GM18499 (cell line): ENCODE measurements at regions not wholly inside any gene's neighbourhood (a gene's known extent, or its start where the extent isn't known, plus 50 kb on each side); places are given as distances from the start of the nearest gene placed in this dataset.
A peak's percentile ranks its signal among the peaks of the same experiment; 100 is the strongest.
"Not testable (repeated sequence)": the region's sequence is repeated elsewhere in the genome, so short reads cannot be mapped to it uniquely, and the experiment has no call there.

Source experiments
- ATAC-seq: cut with Tn5 transposase; IDR thresholded peaks from one replicate; pipeline ENCODE4 v1.9.1; 2021; ENCODE audit warnings: moderate number of reproducible peaks; ENCODE audit not compliant: insufficient read depth, unreplicated experiment

DNA sequence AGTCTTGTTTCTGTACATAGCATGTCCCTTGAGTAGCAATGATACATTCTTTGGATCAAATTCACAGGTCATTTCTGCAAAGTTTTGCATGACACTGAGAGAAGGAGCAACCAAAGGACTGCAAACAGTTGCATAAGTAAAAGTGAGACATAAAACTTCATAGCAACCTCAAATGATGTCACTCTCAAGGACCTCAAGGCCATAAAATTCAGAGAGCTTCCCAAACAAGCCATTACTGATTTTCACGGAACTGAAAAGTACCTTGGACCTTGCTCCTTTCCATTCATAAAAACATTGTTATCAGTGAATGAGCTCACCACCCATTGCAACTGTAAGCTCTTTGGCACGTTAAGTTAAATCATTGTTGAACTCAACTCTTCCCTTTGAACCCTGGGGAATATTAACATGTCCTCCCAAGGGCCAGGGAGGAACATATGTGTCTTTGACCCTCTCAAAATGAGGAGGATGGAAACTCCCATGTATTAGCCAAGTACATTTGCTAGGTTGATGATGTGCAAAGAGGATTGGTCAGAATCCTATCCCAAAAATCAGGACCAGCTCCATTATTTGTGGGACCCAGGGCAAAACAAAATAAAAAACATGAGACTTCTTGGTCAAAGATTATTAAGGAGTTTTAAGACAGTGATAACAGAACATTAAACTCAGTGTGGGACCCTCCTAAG, 275.0 kb upstream of the DYNLRB2 start:
- no peak for ATAC-seq

DNA sequence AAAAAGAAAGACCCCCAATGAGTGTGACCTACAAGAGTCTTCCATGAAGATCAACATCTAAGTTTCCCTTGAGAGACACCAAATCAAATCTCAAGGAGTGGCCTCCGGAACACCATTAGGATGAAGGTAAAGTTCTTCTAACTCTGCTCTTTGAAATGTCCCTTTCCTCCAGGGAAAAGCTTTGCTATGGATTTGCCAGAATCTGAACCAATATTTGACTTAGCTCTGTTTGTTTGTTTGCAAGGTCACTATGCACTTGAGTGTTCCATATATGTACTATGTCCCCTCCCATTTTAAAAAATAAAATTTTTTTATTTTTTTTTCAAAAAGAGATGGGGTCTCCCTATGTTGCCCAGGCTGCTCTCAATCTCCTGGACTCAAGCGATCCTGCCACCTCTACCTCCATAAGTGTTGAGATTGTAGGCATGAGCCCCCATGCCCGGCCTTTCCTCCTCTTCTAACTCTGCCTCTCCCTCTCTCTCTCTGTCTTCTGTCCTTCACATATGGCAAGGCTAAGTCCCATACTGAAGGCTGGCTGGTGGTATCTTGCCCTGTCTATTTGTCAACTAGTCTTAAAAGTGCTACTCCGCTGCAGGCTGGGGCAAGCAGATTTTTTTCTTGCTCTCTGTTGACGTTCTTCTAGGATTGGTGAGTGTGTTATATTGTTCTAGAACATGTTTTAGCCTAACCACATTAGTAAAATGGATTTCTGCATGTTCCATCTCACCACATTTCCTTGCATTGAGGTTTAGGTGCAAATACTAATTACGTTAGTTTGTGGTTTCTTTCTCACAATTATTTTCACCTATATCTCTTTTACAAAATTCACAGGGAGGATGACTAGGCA, 276.7 kb upstream of the DYNLRB2 start:
- ATAC-seq = no peak

DNA sequence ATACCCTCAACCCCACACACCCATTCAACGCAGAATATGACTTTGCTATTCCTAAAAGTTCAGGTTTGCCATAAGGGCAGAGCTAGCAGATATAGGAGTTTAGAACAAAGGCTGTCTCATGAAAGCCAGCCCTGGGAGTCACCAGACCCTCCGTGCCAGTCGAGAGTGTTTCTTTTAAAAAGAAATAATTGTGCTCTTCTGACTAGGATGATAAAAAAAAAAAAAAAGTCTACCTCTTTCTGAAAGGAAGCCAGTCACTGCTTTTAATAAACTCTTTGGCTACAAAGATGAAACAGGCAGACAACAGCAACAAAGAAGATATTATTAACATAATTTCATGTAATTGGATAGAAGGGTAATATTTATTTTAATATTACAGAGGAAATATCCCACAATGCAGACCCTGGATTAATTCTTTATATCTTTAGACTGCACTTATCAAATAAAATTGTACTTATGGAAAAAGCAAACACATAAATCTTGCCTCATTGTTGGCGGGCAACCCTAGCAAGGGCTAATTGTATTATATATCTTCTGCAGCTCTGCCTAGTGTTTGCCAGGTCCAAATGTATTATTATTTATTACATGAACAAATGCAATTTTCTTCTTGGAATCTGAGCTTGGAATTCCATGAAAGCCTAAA, 277.5 kb upstream of the DYNLRB2 start:
- ATAC-seq = no peak

DNA sequence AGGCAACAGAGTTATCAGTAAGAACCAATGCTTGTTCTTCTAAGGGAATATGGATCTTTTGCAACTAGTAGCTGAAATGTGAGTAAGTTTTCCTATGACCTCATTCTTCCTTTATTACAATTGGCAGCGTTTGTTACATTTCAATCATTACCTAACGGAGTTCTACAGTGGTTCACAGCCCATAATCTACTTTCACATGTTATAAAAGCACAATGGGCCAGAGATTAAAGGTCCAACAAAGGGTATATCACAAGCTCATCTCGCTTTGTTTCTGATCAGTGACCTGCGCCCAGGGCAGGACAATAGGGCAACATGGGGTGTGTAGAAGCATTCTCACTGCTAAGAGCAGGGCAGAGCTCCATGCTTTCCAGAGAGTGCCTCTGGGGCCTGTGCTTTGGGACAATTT, 279.9 kb upstream of the DYNLRB2 start:
- no peak for ATAC-seq

DNA sequence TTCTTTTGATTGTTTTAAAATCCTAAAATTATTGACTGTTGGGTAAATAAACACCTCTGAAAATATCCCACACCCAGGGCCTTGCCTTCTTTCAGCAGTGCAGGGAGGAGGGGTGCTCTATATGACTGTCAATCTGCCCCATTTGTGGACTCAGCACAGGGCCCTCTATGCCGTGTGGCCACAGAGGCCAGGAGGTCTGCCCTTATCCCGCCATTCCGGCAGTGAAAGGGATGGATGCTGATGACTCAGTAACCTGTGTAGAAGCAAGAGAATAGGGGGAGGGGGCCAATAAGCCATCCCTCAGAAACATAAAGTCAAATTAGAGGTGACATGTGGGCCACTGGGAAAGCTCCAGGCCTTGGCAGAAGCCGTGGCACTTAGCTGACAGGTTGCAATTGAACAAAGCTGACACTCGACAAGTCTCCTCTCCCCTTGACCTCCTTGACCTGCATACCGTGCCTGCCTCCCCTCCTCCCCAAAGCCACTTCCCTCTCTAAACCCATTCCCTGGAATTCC, 281.4 kb upstream of the DYNLRB2 start:
- ATAC-seq = no peak

DNA sequence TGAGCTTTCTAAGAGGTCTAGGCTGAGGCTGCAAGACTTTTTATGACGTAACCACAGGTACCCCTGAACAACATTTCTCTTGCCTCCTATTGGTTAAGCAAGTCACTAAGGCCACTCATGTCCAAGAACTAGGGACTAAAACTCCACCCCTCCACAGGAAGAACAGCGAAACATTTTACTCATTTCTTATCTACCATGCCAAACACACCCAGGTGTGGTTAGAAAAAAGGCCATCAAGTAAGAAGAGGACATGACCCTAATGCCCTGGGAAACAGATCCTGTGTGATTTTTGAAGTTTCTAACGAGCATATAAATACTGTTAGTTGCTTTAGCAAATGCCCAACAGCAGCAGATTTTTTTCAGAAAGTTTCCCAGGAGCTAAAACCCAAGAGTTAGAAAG, 282.4 kb upstream of the DYNLRB2 start:
- no peak for ATAC-seq

DNA sequence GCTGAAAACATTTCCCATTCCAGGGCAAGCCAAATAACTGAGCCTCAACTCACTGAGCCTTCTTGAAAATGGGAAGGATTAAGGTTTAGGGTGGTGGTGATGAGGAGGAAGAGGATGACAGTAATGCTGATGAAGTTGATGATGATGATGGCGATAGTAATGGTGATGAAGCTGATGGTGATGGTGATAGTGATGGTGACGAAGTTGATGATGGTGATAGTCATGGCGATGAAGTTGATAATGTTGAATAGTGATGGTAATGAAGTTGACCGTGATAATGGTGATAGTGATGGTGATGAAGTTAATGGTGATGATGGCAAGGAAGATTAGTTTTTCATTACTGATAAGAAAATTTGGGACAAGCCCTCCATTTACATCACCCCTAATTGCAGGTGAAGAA, 285.8 kb upstream of the DYNLRB2 start:
- no peak for ATAC-seq

DNA sequence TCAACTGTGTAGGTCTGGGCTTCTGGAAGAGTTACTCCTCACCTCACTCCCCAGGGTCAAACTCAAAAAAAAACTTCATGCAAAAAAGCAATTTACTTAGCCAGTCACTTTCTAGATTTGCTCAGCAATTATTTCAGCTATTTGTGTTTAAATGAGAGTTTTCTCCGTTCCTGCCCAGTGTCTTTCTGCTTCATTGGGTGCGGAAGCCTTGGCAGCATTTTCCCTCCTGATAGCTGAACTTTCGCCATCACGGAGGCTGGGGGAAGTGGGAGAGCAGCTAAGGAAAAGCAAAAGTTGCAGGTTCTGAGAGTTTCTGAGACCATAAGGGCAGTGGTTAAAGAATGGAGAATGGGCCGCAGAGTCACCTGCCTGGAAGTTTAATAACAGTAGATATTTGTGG, 287.1 kb upstream of the DYNLRB2 start:
- ATAC-seq = no peak

DNA sequence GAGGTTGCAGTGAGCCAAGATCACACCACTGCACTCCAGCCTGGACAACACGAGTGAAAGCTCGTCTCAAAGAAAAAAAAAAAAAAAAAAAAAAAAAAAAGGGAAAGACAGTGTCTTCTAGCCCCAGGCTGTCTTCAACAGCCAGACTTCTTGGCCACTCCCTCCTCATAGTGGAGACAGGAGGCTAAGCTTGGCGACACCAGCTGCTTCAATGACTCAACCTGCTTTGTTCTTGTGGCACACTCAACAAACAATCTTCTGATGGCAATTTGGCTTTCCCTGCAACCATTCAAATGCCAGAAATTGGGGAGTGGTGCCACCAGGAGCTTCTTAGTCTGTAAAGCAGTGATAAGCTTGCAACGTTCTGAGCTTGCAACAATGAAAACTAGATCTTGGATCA, 290.4 kb upstream of the DYNLRB2 start:
- ATAC-seq = no peak

DNA sequence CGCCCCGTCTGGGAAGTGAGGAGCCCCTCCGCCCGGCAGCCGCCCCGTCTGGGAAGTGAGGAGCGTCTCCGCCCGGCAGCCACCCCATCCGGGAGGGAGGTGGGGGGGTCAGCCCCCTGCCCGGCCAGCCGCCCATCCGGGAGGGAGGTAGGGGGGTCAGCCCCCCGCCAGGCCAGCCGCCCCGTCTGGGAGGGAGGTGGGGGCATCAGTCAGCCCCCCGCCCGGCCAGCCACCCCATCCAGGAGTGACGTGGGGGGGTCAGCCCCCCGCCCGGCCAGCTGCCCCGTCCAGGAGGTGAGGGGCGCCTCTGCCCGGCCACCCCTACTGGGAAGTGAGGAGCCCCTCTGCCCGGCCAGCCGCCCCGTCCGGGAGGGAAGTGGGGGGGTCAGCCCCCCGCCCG, 297.5 kb upstream of the DYNLRB2 start:
- ATAC-seq = not testable (repeated sequence)

DNA sequence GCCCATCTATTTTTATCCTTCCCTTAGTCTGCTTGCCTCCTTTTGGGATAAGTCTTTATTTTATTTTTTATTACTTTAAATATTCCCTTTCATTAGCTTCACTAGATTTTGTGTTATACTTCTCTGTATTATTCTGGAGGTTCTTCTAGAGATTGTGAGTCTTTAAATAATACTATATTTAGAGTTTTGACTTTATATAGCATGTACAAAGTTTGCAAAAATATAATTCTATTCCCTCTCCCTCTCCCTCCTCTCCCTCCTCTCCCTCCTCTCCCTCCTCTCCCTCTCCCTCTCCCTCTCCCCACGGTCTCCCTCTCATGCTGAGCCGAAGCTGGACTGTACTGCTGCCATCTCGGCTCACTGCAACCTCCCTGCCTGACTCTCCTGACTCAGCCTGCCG, 298.5 kb upstream of the DYNLRB2 start:
- ATAC-seq = not testable (repeated sequence)

DNA sequence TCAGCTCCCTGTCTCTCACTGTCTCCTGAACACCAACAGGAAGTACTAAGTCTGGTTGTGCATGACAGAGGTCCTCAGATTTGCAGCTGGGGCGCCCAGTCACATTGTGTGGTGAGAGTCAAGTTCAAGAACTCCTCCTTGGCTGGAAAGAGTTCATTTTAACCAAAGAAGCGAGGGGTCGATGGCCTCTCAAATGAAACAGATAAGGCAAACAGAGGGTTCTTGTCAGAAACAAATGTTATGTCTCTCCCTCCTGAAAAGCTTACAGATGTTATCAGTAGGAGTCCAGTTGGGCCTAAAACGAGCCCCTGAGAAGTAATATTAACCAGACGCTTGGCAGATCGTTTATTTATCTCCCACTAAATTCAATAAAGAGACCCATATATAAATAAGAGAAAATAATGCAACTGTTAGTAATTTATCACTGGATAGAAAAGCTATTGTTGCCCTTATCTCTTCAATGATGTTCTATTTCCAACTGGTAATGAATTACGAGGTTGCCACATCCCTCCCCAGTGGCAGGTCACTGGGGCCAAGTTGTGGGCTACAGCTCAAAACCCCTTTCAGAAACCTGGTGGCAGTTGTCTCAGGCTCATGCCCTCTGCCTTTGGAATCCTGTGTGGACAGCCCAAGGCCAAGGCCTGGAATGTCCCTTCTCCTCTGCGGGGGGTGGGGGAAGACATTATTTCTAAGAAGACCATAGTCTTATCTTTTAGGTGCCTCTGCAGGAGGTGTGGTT, 307.5 kb upstream of the DYNLRB2 start:
- no peak for ATAC-seq

DNA sequence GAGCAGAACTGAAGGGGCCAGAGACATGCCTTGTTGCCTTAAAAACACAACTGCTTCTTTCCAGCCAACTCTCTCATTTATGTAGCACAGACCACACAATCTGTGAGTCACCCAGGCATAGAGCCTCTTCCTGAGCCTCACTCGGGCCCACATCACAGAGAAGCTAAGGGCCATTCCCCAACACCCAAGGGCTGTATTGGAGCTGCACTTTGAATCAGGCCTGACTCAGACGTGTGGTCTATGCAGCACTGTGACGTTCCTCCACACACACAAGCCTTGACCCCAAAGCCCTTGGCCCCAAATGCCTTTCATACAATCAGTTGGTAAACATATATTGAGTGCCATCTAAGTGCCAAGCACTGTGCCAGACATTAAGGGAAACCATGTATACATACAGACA, 308.9 kb upstream of the DYNLRB2 start:
- ATAC-seq = peak; percentile 81

DNA sequence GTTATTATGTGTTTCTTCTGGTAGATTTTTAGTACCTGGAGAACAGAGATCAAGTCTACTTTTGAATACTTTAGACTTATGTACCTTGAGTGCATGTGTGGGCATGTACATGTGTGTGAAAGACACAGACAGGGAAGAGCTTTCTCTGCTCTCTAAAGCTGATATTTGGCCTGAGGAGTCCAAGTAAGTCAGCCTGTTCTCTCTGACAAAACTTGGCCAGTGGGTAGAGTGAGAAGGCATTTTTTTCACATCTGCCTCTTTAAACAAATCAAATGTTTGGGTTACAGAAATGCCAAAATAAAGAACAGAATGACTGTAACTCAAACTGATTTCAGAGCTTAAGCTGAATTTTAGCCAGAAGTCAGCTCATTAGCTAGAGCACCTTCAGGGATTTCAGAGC, 309.7 kb upstream of the DYNLRB2 start:
- no peak for ATAC-seq

DNA sequence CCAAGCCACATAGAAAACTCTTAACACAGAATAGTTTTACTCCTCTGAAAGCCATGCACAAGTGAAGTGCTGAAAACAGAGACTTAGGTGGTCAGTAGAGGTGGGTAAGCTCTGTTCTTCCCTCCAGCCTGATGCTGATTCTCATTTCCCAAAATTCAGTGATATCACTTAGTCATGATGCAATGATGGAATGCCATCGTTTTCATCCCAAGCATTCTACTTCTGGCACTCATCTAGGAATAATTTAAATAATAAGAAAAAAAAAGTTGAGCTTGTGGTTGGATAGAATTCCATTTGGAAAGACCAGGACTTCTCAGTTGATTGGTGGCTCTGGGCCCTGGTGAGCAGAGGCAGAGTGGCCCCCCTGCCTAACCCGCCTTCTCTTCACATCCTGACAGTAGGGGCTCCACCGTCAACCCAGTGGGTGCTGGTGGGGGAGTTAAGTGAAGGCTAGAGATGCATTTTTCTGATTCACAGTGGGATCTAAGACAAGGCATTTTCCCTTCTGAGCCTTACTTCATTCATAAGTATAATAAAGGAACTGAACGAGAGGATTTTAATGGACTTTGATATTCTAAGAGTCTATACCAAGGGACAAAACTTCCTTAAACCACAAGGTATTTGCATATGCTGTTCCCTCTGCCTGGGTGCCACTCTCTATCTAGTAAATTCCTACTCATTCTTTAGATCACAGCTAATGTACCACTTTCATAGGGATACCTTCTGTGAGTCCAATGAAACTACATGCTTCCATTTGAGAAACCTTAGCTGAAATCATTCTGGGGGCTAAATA, 310.3 kb upstream of the DYNLRB2 start:
- ATAC-seq = no peak

DNA sequence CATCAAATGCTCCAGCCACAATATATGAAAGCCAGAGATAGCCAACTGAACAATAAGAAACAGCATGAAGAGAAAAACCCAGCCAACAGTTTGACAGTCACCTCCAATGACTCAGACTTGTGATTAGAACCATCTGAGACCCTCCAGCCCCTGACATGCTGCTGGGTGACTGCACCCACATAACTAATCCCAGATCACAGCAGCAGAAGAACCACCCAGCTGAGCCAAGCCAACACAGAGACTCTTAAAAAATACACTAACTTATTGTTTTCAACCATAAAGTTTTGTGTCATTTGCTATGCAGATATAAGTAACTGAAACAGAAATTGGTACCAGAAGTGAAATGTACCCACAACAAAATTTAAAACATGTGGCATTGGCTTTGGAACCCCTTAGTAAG, 314.3 kb upstream of the DYNLRB2 start:
- no peak for ATAC-seq

DNA sequence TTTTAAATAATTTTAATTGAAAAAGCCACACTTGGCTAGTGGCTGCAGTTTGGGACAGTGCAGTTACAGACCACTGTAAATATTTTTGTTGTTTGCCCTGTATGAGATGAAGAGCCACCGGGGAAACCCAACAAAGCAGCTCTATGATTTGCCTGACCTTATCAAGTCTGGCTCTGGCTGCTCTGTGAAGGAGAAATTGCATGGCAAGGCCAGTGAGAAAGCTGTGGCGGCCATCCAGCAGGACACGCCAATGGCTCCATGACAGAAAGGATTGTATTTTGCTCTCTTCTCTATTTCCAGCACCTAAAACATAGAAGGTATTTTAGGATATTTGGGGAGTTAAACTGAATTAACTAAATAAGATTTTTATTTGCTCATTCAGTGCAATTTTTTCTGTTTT, 330.0 kb upstream of the DYNLRB2 start:
- ATAC-seq = no peak

DNA sequence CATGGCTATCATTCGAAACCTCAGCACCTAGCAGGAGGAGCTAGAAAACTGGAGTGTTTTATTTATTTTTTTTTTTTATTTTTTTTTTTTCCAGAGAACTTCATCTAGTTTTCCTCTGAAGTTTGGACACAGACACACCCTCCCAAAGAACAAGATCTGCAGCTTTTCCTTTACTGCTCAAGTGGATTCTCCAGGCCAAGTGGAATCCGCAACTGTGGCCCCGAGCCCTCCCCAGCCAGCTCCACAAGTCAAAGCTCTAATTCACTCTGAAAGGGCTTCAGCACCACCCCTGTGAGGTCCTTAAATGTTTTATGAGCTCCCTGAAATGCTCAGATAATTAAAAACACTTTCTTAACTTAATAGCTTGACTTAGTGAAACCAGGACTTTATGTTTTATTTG, 332.1 kb upstream of the DYNLRB2 start:
- ATAC-seq = no peak

DNA sequence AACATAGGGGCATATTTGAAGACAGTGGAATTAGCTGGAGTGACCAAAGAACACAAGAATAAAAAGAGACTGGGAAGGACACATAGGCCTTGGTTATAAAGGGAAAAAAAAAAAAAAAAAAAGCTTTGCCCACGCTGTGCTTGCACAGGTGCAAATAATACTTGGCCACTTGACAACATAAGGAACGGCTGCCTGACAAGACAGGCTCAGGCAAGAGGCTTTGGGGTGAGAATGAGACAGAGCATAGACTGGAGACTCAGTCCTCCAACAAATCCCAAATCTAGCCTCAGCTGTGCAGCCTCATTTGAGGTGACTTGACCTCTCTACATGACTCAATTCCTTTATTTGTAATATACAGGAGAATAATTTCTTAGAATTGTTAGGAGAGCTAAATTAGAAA, 332.8 kb upstream of the DYNLRB2 start:
- no peak for ATAC-seq

DNA sequence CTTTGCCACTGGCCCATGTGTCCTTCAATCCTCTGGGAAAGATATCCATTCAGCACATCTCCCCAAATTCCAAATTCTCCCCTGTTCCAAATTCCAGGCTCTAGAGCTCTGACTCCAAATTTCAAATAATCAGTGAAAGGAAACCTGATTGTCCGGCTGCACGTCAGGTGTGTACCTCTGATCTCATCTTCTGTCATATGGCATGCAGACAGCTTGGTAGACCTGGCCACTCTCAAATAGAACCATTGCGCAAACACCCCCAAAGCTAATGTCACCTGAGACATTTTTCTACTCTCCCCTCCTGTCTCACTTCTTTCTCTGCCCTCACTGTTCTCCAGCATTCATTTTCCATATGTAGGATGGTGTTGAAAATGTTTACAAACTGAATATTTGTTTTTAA, 337.0 kb upstream of the DYNLRB2 start:
- no peak for ATAC-seq
